ENCODE measurements at regions not wholly inside any gene's neighbourhood (a gene's known extent, or its start where the extent isn't known, plus 50 kb on each side); places are given as distances from the start of the nearest gene placed in this dataset.
A peak's percentile ranks its signal among the peaks of the same experiment; 100 is the strongest.

GRCh38 chr3:182255158-182255557 lies 538.1 kb upstream of the ATP11B start:
- no peak for TF ChIP-seq POLR2A (IDR thresholded peaks at IDR 0.05)
- TF ChIP-seq CTCF (IDR thresholded peaks at IDR 0.05) = no peak
- intact Hi-C loops (cut with DNase I) = loop anchor here (10.0 kb wide), 1 partner anchor 540 kb away; the partner anchor contains the start of gene SOX2
- no peaks in the 10 kb centered on the region for H3K9me3 ChIP-seq
- H3K4me1 ChIP-seq = no peaks in the 10 kb centered on the region
- no peak for DNase-seq (ENCODE audit: extremely low spot score in 2 of 2)
- no peak overlapping the region for H3K4me3 ChIP-seq
- H3K27ac ChIP-seq = no peak overlapping the region
- no peaks in the 10 kb centered on the region for H3K36me3 ChIP-seq
- H3K27me3 ChIP-seq = no peaks in the 10 kb centered on the region

- Histone ChIP-seq H3K36me3 (no peaks in the 10 kb centered on the region), H3K4me3 (no peak overlapping the region), H3K9me3 (no peaks in the 10 kb centered on the region), H3K4me1 (no peaks in the 10 kb centered on the region), H3K27me3 (no peaks in the 10 kb centered on the region), H3K27ac (no peak overlapping the region)
- DNase-seq (ENCODE audit: extremely low spot score in 2 of 2) = no peak
- TF ChIP-seq POLR2A (IDR thresholded peaks at IDR 0.05) (no peak), CTCF (IDR thresholded peaks at IDR 0.05) (no peak), POLR2AphosphoS5 (IDR thresholded peaks at IDR 0.05; ENCODE audit: insufficient read depth in 1 of 2, low read depth in 1 of 2) (no peak)
- intact Hi-C loops (cut with DNase I) = loop anchor here (10.0 kb wide), 1 partner anchor 543 kb away; the partner anchor contains the start of gene SOX2
These were observed 535.9 kb upstream of the ATP11B start for GRCh38 chr3:182257361-182257760.

- DNase-seq (ENCODE audit: extremely low spot score in 2 of 2) = no peak
- H3K27me3 ChIP-seq = no peaks in the 10 kb centered on the region
These were observed 534.6 kb upstream of the ATP11B start for GRCh38 chr3:182258538-182259177.

GRCh38 chr3:182259579-182259978 lies 533.7 kb upstream of the ATP11B start:
- H3K36me3 ChIP-seq = no peaks in the 10 kb centered on the region
- no peak overlapping the region for H3K27ac ChIP-seq
- TF ChIP-seq CTCF (IDR thresholded peaks at IDR 0.05) (no peak), POLR2AphosphoS5 (IDR thresholded peaks at IDR 0.05; ENCODE audit: insufficient read depth in 1 of 2, low read depth in 1 of 2) (no peak), POLR2A (IDR thresholded peaks at IDR 0.05) (no peak)
- H3K9me3 ChIP-seq = no peaks in the 10 kb centered on the region
- no peak for DNase-seq (ENCODE audit: extremely low spot score in 2 of 2)
- no peaks in the 10 kb centered on the region for H3K27me3 ChIP-seq
- intact Hi-C loops (cut with DNase I) = loop anchor here (10.0 kb wide), 1 partner anchor 545 kb away; the partner anchor contains the start of gene SOX2
- H3K4me1 ChIP-seq = no peaks in the 10 kb centered on the region
- no peak overlapping the region for H3K4me3 ChIP-seq

More at GRCh38 chr3:182258538-182259177, 534.6 kb upstream of the ATP11B start:
- Histone ChIP-seq H3K9me3 (no peaks in the 10 kb centered on the region), H3K4me3 (no peak overlapping the region), H3K27ac (no peak overlapping the region), H3K4me1 (no peaks in the 10 kb centered on the region), H3K36me3 (no peaks in the 10 kb centered on the region)
- intact Hi-C loops (cut with DNase I) = loop anchor here (10.0 kb wide), 1 partner anchor 544 kb away; the partner anchor contains the start of gene SOX2
- TF ChIP-seq CTCF (IDR thresholded peaks at IDR 0.05) (peak in 2 of 3 experiments; percentile 28 to 30), POLR2A (IDR thresholded peaks at IDR 0.05) (no peak), POLR2AphosphoS5 (IDR thresholded peaks at IDR 0.05; ENCODE audit: insufficient read depth in 1 of 2, low read depth in 1 of 2) (no peak)

- Histone ChIP-seq H3K27me3 (no peaks in the 10 kb centered on the region), H3K4me3 (no peak overlapping the region), H3K36me3 (no peaks in the 10 kb centered on the region), H3K27ac (no peak overlapping the region), H3K4me1 (no peaks in the 10 kb centered on the region), H3K9me3 (no peaks in the 10 kb centered on the region)
- TF ChIP-seq POLR2AphosphoS5 (IDR thresholded peaks at IDR 0.05; ENCODE audit: insufficient read depth in 1 of 2, low read depth in 1 of 2) = no peak
- DNase-seq (ENCODE audit: extremely low spot score in 2 of 2) = no peak
- intact Hi-C loops (cut with DNase I) = no loop called here
These were observed 532.3 kb upstream of the ATP11B start for GRCh38 chr3:182261041-182261440.

All from vagina (tissue), 2 donors.